ENCODE measurements at regions not wholly inside any gene's neighbourhood (a gene's known extent, or its start where the extent isn't known, plus 50 kb on each side); places are given as distances from the start of the nearest gene placed in this dataset.

DNA sequence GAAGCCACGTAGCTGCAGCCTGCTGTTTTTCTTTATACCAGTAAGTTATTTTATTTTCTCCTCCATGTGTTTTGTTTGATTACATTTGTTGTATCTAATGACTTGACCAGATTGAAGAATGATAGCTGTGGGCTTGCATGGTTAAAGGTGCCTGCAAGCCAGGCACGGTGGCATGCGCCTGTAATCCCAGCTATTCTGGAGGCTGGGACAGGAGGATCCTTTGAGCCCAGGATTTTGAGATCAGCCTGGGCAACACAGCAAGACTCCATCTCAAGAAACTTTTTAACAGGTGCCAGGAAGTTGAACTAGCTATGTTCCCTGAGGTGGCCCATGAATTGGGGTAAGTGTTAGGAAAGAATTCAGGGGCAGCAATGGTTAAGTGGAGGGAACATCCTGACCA, 179.4 kb downstream of the IRS1 start:
- no peak for DNase-seq (ENCODE audit: low read depth in 2 of 2)

DNA sequence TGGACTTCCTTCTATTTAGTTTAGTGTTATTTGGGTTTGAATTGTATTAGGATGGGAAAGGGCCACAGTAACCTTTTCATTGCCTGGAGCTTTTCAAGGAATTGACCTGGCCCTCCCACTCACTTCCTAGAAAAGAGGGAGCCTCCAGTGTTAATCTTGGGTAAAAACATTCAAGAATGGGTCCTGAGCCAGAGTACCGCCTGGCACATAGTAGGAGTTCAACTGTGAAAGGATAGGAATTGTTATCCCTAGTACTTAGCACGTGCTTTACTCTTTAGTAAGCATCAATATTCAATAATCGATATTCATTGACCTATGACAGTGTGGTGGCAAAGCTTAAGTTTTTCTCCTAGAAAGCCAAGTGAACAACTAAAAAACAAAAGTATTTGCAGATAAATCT, 179.9 kb downstream of the IRS1 start:
- no peak for DNase-seq (ENCODE audit: low read depth in 2 of 2)

DNA sequence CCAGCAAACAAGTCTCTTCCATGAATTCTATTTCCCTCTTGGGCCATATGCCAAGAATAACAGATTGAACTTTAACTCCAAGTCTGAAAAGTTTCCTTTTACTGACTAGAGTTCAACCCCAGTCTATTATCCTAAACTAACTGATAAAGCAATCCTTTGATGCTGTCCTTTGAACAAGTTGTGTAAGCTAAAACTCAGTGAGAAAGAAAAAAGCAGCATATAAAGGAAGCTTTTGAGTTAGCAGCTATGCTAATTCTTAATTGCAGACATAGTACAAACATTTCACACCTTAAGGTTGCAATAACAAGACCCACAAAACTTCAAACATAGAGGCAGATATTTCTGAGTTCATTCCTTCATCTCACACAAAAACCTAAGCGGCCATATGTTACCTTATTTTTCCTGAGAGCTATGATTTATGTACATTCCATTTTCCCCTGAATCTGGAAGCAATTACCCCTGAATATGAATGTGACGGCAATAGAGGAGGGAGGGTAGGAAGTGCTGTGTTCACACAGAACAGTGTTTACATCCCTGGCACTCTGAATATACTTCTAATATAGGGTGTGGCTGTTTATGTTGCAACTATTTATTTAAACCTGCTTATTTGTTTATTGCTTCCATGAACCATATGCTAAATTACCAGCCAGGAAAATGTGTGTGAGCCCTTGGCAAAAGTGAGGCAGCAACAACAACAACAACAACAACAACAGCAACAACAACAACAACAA, 180.6 kb downstream of the IRS1 start:
- DNase-seq (ENCODE audit: low read depth in 2 of 2): no peak

DNA sequence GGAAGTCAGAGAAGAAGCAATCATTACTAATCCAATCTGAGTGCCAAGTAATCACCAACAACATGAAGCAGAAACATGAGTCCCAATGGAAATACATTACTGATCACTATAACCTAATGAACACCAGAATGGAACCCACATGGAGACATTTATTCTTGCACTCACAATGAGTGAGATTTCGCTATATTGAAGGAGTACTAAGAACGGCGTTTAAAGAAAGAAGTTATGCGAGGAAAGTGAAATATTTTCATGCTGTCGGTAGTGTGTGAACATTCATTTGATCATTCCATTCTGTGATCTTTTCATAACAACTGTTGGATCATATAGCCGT, 181.1 kb downstream of the IRS1 start:
- DNase-seq (ENCODE audit: low read depth in 2 of 2): no peak

DNA sequence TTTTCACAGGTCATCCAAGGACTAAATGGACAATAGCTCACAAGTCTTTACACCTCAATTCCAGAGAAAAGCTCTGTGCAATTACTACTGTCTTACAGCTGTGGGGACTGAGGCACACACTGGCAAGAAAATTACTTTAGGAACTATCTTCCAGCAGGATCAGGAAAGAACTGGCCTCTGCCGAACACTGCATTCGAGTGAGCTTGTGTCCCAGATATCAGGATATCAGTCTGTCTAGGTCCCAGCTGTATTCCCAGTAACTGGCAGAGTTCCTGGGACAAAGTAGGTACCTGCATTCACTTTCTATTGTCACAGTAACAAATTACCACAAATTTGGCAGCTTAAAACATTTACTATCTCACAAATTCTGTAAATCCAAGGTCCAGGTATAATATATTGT, 183.7 kb downstream of the IRS1 start:
- no peak for DNase-seq (ENCODE audit: low read depth in 2 of 2)

DNA sequence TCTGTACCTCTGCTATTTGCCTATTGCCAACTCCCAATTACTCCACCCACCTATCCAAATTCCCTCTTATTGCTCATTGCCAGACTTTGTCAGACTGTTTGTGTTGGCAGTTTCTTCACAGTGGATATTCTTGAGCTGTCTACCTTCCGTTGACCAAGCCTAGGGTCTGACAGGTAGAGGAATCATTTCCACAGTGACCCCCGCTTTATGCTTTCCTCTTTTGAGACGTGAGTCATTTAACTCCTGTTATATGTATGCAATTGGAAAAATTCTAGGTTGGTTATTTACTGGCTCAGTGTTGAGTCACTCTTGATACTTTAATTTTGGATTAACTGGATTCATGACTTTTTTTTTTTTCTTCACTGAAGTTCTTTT, 187.7 kb downstream of the IRS1 start:
- DNase-seq (ENCODE audit: low read depth in 2 of 2): no peak

DNA sequence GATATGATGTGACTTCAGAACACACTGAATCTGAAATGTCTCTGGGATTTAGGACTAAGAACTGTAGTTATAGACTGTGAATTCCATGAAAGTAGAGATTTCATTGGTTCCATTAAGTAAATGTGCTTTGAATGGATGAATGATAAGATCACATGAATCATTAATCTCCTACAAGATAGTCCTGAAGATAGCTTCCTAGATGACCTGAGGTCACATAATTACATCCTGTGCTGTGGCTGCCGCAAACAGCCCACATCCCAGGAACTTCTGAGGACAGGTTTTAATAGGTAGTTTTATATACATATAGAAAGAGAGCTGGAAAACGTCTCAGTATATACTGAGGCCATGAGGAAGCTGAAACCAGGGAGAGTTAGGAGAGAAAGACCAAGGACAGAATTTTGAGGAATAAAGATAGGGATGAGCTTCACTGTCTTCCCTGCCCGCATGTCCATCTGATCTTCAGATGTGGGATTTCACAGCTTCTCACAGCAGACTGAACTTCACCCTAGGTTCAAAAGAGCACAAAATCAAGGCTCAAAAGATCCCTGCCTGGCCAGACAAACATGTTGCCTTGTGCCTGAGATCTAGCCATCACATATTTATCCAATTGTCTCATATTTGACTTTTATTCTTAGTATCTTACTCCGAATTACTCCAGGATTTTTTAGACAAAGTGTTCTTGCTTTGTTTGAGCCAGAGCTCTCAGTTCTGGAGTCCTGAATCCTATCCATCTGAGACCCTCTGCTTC, 188.2 kb downstream of the IRS1 start:
- DNase-seq (ENCODE audit: low read depth in 2 of 2): no peak

DNA sequence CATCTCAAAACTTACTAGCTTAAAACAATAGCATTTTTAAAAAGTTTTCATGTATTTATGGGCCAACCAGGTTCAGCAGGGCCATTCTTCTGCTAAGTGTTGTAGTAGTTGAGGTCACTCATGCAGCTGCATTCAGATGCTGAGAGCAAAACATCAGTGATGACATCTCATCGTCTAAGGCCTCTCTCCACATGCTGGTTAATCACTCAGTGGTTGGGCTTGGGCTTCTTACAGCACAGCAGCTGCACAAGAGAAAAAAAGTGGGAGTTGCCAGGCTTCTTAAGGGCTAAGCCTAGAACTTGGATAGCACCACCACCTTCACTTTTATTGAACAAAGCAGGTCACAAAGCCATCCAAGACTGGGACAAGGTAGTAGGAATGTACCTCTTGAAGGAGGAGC, 190.3 kb downstream of the IRS1 start:
- no peak for DNase-seq (ENCODE audit: low read depth in 2 of 2)

DNA sequence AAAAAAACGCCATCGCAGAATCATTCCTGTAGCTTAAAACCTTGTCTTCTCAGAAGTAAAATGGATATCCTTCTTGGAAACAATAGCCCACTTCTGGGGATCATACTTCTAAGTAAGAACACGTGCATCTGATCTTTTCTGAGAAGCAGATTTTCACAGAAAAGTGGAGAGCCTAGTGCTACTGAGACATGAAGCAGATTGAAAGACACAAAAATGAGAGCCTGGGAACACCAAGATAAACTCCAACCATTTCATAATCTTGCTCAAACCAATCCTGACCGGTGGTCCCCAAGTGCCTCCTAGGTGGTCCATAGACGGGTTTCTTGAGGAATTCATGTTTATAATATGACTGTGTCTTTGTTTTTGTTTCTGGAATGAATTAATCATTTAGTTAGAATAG, 191.2 kb downstream of the IRS1 start:
- no peak for DNase-seq (ENCODE audit: low read depth in 2 of 2)

DNA sequence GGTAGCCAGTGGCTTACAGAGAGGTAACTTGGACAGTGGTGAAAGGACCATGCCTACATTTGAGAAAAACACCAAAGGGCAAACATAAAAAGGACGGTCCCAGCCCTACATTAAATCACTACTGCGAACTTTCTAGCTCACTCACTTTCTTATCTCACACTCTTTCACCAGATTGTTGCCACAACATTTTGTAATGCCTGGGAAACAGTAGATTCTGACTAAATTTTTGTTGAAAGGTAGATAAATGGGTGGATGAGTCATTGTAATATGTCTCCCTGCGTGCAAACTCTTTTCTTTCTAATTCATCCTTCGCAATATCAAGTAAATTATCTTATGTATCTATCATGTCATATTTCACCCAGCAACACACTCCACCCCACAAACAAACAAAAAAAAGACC, 192.2 kb downstream of the IRS1 start:
- no peak for DNase-seq (ENCODE audit: low read depth in 2 of 2)

DNA sequence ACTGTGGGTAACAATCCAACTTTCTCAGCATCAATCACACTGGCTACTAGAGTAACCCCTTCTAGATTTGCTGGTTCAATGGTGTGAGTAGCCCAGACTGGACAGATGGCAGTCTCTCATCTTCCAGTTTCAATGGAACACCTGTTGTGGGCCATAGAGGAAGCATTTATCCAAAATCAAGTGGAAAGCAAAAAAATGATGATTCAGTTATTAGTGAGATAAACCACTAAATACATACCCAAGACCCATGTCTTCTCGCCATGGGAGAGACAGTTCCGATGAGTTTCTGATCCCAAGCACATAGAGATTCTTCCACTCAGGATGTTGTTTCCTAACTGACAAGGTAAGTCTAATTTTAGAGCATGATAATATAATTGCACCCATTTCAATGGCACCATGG, 194.0 kb downstream of the IRS1 start:
- DNase-seq (ENCODE audit: low read depth in 2 of 2): no peak

DNA sequence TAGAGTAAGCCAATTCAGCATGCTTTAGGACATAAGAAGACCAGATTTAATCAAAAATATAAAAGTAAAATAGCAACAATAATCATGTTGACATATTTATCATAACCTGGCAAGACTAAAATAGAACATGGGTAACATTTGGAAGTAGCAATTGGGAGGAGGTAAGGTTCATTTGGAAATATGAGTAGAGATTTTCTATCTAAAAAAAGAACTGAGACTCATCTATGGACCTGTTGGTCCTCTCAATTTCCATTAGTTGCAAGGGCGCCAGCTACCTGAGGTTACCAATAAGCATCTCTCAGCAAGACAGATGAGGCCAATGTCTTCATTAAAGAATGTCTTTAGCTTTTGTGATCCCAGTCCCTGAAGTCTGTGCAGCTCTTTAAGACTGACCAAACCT, 196.0 kb downstream of the IRS1 start:
- DNase-seq (ENCODE audit: low read depth in 2 of 2): no peak

DNA sequence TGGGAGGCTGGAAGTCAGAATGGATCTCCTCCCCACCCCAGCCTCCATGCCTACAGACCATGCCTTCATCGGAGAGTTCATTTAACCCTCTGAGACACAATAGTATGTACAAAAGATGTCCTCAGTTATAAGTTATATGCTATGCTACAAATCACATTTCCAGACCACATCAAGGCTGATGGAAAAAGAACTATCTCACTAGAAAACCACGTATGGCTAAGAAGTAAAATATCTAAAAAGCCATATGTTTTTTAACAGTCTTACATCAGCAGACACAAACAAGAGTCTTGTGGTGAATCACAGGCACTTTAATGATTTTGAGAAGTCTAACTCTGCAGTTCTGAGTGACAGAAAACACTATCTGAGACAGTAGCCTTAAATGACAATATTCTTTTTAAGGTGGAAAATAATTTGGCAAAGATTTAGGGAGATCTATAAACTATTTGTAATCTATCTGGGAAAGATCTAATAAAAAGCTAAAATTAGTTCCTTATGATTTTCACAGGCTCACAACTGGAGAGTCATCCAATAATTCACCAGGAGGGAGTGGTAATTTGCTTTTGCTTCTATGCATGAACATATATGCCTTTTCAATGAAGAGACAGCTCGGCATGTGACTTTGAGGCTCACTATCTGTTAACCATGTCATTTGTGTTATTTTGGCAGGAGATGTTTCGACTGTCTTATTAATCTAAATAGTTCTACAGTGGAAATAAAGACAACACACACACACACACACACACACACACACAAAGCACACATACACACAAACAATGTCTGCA, 197.5 kb downstream of the IRS1 start:
- DNase-seq (ENCODE audit: low read depth in 2 of 2): no peak

DNA sequence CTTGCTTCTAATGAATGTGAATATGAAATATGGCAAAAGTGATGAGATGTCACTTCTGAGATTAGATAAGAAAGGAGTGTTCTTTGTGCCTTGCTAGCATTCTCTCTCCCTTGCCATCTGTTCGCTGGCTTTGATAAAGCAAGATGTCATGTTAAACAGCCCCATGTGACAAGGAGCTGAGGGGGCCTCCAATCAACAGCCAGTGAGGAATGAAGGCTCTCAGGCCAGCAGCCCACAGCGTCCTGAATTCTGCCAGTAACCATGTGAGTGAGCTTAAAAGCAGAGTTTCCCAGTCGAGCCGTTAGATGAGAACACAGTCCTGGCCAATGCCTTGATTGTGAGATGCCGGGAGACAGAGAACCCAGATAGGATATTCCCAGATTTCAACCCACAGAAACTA, 198.8 kb downstream of the IRS1 start:
- no peak for DNase-seq (ENCODE audit: low read depth in 2 of 2)

DNA sequence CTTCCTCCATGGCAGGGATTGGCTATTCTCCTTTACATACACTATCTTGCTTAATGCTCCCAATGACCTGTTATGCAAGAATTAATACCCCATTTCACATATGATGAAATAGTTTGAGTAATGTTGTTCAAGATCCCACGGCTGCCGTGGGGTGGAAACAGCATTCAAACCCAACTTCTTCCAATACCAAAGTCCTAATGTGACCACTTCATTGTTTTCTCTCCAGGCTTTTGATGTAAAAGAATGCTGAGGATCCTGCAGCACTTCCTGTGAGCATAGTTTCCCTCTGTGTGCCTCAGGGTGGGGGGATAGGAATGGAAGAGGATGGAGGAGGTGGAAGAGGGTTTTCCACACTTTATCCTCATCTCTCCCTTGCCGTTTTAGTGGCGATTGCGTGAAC, 199.4 kb downstream of the IRS1 start:
- DNase-seq (ENCODE audit: low read depth in 2 of 2): no peak

DNA sequence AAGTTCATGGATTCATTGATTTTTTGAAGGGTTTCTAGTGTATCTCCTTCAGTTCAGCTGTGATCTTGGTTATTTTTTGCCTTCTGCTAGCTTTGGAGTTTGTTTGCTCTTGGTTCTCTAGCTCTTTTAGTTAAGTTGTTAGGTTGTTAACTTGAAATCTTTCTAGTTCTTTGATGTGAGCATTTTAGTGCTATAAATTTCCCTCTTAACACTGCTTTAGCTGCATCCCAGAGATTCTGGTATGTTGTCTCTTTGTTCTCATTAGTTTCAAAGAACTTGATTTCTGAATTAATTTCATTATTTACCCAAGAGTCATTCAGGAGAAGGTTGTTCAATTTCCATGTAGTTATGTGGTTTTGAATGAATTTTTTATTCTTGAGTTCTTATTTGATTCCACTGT, 210.6 kb downstream of the IRS1 start:
- no peak for DNase-seq (ENCODE audit: low read depth in 2 of 2)

DNA sequence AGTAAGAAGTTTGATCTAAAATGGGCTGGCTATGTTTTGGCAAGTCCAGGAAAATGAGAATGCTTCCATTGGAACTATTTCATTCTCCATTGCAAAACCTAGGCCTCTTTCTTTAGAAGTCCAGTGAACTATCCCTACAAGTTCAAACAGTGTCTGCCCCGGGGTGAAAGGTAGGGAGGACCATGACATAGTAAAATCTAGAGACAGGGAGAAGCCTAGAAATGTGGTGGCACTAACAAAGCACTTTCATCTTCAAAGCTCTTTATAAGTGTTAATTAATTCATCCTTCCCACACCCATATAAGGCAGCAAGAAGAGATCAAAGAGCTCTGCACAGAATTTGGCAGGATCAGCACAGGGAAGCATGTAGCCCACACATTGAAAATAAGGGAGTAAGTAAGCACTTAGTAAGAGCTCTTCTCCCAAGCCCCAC, 214.5 kb downstream of the IRS1 start:
- DNase-seq (ENCODE audit: low read depth in 2 of 2): no peak

DNA sequence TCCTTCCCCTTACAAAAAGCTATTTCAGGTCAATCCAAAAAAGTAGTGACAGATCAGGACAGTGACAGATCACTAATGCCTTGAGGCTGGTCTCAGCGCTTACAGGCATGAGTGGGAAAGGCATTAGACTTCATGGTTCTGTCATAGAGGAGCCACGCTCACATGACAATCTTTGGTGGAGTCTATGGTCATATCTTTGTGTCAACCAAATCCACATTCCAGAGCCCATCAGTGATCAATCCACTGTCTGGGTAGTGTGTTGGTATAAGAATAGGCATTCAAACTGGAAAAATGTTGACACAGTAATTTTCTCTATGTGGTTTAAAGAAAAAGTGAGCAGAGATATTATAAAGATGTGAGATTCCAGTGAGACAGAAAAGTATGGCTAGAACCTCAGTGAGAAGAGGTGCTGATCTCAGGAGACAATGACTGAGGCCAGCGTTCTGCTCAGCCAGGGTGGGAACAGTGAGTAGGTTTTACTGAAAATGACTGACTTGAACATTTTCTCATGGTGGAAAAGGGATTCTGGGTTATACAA, 215.0 kb downstream of the IRS1 start:
- DNase-seq (ENCODE audit: low read depth in 2 of 2): no peak

DNA sequence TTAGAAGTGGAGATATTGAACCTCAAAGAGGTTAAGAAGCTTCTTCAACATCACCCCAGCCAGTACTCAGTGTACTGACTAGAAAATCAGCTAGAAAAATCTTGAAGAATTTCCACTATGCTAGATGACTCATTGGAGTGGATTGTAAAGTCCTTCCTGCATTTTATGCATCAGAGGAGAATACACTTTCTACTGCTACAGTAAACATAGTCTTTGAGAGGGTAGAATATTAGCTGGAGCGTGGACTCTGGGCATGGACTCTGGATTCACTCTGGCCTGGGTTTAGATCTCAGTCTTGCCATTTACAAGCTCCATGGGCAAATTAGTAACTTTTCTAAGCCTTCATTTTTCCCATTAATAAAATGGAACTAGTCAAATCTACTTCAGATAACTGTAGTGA, 215.9 kb downstream of the IRS1 start:
- DNase-seq (ENCODE audit: low read depth in 2 of 2): no peak

DNA sequence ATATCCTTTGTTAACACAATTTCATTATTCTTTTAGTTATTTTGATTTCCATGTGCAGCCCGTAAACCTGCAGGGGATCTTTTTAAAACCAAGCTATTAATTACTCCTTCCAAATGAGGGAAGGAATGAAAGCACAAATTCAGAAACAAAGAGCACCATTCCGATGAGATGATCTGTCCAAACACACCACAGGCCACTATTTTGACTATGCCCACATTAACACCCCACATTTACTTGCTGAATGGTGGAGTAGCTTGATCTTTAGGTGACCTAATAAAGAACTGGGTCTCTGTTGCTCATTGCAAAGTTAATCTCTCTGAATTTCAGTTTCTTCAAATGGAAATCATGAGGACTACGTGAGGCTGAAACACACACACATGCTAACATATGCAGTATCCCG, 218.0 kb downstream of the IRS1 start:
- DNase-seq (ENCODE audit: low read depth in 2 of 2): no peak

DNA sequence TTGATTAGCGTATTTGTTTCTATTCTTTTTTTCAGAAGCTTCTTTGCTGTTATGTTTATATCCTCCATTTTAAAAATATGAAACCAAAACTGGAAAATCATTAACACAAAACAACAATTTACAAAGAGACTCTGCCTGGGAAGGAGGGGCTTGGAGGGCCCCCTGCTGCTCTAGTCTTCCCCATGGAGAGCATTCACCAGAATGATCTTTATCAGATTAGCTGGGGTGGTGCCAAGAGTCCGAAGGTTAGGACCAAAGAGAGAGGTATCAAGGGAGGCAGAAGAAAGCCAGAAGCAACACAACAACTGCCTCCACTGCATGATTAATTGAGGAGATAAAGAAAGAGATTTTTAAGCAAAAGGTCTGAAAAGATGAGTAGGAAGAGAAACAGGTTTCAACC, 218.6 kb downstream of the IRS1 start:
- DNase-seq (ENCODE audit: low read depth in 2 of 2): no peak

DNA sequence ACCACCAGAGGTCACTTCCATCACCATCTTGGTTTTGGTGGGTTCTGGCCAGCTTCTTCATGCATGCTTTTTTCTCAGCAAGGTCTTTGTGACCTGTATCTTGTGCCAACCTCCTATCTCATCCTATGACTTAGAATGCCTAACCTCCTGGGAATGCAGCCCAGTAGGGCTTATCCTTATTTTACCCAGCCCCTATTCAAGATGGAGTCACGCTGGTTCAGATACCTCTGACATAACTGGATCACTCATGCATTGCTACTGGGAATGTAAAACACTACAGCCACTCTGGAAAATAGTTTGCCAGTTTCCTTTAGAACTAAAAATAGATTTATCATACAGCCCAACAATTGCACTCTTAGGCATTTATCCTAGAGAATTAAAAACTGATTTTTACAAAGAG, 219.2 kb downstream of the IRS1 start:
- no peak for DNase-seq (ENCODE audit: low read depth in 2 of 2)

DNA sequence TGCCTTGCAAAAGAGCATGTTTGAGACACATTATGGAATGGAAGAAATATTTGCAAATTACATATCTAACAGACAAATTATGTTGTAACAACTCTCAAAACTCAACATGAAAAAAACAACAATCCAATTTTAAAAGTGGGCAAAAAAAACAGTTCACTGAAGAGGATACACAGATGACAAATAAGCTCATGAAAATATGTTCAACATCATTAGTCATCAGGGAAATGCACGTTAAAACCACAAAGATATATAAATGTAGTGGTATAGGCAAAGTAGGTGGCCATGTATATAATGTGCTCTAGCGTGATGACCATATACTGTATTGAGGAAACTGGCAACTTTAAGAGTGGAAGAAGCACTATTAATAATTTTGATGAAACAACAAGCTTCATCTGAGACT, 220.1 kb downstream of the IRS1 start:
- DNase-seq (ENCODE audit: low read depth in 2 of 2): no peak

Data from stimulated activated CD4-positive, alpha-beta T cell treated with anti-CD3 and anti-CD28 coated beads, Interleukin-12 subunit alpha, Interleukin-12 subunit beta, amount 100 ng/mL, for 24 hours (primary cell).